Thyroid gland (tissue), 4 donors: ENCODE measurements at regions not wholly inside any gene's neighbourhood (a gene's known extent, or its start where the extent isn't known, plus 50 kb on each side); places are given as distances from the start of the nearest gene placed in this dataset.

Experiments
- POLR2A ChIP-seq, 2 donors: fragments of 450-650 bp; IDR thresholded peaks; one replicate each; pipeline ENCODE4 v1.6.1; 2017; ENCODE audit warnings: antibody characterized with exemption in 2 of 2, mild to moderate bottlenecking in 2 of 2, moderate library complexity in 1 of 2
- TF ChIP-seq, protein P1 (sequence below), 6 experiments: fragments of 200-600 bp in 3 of 6; fragments of 450-650 bp in 3 of 6; sonication (generic) in 3 of 6; IDR thresholded peaks; one replicate each; pipeline ENCODE4 v1.5.1; 2016 to 2019; ENCODE audit warnings: antibody characterized with exemption in 6 of 6, mild to moderate bottlenecking in 2 of 6, inconsistent platforms in 1 of 6, moderate library complexity in 1 of 6

DNA sequence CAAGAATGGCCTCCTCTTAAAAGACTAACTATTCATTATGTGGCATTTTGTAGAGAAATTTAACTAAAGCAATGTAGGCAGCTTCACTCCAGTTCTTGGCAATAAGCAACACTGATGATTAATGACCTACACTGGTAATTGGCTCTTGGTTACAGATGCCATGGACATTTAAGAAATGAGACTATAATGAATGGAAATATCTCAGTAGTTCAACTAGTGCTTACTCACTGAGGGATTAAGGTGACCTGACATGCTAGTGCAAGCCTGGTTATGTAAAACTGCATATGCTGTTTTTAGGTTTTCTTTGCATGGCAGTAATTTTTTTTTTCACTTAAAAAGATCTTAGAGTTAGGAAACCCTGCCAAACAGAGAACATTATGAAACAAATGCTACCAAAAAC is 152.7 kb upstream of the AADAT start:
- TF ChIP-seq, protein P1, sequence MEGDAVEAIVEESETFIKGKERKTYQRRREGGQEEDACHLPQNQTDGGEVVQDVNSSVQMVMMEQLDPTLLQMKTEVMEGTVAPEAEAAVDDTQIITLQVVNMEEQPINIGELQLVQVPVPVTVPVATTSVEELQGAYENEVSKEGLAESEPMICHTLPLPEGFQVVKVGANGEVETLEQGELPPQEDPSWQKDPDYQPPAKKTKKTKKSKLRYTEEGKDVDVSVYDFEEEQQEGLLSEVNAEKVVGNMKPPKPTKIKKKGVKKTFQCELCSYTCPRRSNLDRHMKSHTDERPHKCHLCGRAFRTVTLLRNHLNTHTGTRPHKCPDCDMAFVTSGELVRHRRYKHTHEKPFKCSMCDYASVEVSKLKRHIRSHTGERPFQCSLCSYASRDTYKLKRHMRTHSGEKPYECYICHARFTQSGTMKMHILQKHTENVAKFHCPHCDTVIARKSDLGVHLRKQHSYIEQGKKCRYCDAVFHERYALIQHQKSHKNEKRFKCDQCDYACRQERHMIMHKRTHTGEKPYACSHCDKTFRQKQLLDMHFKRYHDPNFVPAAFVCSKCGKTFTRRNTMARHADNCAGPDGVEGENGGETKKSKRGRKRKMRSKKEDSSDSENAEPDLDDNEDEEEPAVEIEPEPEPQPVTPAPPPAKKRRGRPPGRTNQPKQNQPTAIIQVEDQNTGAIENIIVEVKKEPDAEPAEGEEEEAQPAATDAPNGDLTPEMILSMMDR (IDR thresholded peaks at IDR 0.05): no peak
- TF ChIP-seq POLR2A (IDR thresholded peaks at IDR 0.05): no peak
